GM21390 (cell line): ENCODE measurements at regions not wholly inside any gene's neighbourhood (a gene's known extent, or its start where the extent isn't known, plus 50 kb on each side); places are given as distances from the start of the nearest gene placed in this dataset.
A peak's percentile ranks its signal among the peaks of the same experiment; 100 is the strongest.

Source experiments
- ATAC-seq: cut with Tn5 transposase; IDR thresholded peaks from one replicate; pipeline ENCODE4 v1.9.1; 2021; ENCODE audit not compliant: unreplicated experiment

DNA sequence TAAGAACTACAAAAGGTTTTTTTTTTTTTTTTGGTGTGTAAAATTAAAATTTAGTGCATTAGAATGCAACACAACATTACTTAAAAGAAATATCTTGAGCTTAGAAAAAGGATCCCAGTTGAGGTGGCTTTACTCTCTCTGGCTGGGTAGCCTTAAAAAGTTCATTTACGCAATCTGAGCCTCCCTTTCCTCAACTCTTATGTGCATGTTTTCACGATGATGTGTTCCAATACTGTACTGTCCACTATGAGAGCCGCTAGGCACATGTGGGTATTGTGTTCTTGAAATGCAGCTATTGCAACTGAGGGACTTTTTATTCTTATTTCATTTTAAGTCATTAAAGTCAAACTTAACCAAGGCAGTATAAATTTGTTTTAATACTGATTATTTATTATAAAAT lies 460.9 kb upstream of the SYT1 start:
- ATAC-seq = no peak

DNA sequence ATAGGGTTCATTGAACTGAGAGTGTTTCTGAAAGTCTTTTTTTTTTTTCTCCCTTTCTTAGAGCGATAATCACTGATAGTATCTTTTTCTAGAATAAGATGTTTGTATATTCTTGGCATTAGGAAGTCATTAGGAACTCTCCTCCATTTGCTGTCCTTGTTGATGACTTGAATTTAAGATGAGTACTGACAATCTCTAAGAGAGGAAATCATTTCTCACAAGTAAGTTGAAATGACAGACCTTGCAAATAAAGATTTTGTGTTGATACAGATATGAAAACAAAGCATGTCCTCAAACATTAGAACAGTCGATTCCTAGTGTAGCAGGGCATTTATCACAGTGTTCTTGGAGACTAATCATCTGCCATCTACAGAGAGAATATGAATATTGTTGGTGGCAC lies 458.4 kb upstream of the SYT1 start:
- ATAC-seq = no peak

DNA sequence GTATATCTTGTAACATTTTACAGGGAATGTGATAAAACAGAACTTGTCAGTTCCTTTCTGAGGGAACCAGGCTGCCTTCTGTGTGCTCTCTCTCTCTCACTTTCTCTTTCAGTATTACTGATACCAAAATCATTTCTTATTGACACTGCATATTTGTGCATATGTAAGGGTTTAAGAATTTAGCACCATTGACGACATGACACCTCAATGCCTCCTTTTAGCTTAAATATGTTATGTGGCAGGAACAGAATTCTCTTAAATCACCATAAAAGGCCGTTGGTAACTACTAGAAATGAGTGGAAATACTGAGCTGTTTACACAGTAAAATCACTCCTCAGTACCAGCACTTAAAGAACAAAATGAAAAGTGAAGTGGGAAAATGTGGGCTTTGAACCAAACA lies 457.7 kb upstream of the SYT1 start:
- ATAC-seq = peak; percentile 92

DNA sequence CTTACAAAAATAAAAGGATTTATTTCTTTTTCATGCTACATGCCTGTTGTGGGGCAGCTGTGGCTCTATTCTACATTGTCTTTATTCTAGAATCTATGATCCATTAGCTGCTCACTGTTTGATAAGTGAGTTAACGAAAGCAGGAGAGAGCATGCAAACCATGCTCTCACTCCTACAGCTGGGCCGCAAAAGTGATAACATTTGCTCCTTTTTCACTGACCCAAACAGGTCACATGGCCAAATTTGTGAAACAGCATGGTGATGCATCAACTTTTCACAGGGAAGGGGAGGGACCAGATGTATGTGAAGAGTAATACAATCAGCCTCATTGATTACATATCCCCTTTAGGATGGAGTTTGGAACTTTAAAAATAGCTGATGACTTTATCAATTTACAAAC lies 456.9 kb upstream of the SYT1 start:
- no peak for ATAC-seq

DNA sequence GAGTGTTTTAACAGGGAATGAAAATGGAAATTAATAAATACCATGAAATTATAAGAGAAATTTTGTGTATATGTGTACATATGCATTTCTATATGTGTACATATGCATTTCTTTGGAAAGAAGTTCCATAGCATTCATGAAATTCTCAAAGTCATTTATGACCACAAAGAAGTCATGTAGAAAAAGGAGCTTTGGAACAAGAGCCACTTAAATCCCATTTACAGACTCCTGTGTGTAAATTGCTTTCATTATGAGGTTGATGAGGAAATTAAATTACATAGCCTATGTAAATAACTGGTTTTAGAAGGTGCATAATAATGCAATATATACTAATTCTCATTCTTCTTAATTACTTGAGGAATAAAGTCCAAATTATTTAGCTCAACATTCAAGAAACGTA lies 450.5 kb upstream of the SYT1 start:
- no peak for ATAC-seq

DNA sequence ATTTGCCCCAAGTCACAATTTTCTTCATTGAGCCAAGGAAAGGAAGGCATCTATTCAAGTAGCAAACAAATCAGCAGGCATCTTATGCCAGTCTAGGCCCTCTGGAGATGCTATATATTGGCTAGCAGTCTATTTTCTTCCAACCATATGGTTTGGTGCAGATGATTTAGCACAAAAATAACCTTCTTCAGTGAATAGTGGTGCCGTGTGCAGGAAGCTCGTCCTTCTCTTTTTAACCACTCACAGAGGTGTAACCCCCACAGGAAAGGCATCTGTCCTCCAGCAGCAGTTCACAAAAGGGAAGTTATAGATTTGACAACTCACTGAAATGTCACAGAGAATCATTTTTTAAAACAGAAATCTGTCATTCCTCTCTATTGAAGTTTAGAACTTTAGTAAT lies 445.7 kb upstream of the SYT1 start:
- ATAC-seq = peak; percentile 82

DNA sequence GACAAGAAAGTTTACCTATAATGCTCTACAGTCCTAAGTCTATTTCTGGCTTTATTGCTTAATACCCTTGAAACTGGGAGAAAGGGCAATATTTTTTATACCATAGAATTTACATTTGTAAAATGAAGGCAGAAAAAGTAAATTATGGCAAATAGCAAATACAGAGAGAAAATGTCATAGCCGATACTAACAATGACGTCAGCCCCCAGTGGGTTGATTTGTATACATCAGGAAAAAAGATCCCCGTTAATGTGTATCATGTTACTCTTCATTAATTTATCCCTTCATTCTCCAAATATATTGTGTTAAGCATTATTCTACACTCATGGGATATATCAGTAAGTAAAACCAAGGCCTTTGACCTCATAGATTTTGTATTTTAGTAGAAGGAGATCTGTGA lies 445.1 kb upstream of the SYT1 start:
- no peak for ATAC-seq

DNA sequence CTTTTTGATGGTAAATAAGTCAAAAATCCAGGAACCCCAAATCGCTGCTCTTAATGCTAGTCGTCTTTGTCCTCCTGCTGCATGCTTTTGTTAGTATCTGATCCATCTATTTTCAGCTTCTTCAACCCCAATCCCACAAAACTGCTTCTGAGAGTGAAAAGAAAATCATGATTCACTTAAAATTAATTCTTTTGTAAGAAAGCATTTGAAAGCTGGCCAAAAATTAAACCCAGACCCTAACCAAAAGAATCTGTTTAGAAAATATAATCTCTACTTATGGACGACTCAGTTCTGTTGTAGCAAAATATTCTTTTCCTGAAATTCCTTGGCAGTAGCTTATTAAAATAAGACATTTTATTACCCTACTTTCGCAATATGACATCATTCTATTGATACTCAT lies 443.6 kb upstream of the SYT1 start:
- ATAC-seq = no peak

DNA sequence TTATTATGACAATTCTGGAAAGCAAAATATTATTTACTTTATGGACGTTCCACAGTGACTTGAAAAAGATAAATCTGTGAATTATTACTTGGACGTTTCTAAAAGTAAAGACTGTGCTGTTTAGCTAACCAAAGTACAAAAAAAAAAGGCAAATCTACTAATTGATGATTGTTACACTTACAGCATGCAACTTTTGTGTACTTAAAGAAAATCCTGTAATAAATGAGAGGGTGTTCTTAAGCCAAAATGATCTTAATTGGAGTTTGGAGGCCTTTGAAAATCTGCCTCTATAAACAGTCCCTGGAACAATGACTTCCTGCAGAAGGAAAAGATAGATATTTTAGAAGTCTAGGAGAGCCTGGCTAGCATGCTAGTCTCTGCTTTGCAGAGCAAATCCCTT lies 434.0 kb upstream of the SYT1 start:
- no peak for ATAC-seq

DNA sequence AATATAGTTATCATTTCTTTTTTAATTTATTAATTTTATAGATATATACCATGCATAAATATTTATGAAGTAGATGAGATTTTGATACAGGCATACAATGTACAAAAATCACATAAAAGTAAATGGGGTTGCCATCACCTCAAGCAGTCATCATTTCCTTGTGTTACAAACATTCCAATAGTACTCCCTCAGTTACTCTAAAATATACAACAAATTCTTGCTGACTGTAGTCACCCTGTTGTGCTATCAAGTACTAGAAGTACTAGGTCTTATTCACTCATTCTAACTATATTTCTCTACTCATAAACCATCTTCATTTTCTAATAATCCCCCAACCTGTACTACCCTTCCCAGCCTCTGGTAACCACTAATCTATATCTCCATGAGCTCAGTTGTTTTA lies 432.6 kb upstream of the SYT1 start:
- no peak for ATAC-seq

DNA sequence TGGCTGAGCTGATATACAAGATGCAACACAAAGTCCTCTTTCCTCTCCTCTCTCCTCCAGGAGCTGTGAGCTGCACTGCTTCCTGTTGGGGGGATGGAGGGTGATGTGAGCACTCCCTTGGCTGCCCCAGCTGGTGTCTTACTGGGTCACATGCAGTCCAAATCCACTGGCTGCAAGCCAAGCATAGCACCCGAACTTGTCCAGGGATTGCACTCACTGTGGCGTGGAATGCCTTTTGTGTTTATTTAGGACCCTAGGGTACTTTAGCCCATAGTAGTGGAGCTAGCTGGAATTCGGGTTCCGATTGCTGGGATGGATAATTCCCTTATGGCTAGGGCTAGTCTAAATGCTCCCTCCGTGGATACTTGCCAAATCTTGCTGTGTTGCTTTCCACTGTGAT lies 424.9 kb upstream of the SYT1 start:
- ATAC-seq = no peak

DNA sequence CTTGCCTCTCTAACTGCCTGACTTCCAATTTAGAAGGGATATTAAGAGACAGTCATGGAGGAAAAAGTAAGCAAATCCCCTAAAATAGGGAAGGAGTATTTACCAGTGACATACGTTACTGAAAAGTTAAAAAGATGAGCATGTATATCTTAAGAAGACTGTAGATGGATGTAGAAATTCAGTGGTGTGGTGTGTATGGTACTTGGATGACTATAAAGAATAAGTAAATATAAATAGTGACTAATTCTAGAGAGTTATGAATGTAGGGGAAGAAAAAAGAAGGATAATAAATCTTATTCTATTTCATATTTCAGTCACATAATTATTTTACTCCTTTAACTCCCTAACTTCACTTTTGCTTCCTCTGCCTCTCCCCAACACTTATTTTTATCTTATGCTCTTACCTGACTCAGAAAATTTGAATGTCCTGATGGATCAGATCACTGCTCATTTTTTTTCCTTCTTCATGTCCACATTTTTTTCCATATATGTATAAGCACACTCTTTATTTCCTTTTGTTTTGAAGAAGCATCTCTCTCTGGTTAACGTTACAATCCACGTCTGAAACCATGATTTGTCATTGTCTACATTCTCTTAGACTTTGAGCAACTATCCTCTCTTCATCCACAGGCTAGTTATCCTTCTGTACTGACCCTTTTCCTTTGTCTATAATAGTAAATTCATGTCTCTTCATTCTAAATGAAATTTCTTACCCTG lies 422.7 kb upstream of the SYT1 start:
- ATAC-seq = no peak

DNA sequence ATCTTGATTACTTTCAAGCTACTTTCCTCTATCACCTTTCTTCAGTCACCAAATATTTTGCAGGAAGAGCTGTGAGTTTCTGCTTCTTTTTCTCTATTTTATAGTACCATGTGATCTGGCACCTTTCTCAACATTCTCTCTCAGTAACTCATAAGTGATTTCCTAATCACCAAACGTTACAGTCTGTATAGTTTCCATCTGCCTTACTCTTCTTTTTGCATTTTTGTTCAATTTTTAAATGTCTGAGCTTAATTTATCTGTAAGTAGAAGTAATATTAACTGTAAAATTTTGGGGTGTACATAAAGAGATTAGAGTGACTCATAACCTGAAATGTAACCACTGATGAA lies 422.1 kb upstream of the SYT1 start:
- no peak for ATAC-seq

DNA sequence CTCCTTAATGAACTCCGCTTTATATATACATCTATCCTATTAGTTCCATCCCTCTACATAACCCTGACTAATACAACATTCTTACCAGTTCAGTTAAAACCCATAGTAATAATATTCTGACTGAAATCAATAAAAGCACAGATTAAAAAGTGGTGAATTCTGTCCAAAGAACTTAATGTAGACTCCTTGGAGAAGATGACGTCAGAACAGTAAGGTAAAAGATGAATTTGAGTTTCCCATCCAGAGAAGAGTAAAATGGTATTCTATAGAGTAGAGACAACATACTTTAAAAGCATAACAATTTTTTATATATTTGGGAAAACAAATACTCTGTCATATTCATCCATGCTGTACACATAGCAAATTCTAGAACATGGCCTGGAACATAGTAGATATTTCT lies 418.0 kb upstream of the SYT1 start:
- ATAC-seq = no peak

DNA sequence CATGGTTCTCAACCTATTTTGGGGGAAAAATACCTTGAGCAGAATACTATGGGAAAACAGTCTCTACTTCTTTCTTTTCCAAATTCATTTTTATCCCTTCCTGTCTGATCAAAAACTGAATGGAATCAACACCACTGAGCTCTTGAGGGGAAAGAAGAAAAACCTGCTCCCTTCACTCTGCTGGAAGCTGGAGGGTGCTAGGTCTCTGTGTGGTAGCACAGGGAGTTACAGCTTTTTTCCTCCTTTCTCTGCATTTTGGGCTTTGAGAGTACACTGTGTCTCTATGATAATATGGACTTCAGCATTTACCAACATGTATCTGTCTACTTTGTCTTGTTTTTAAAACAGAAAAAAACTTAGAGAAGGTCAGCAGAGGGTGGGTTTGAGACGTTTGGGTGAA lies 417.2 kb upstream of the SYT1 start:
- ATAC-seq = no peak

DNA sequence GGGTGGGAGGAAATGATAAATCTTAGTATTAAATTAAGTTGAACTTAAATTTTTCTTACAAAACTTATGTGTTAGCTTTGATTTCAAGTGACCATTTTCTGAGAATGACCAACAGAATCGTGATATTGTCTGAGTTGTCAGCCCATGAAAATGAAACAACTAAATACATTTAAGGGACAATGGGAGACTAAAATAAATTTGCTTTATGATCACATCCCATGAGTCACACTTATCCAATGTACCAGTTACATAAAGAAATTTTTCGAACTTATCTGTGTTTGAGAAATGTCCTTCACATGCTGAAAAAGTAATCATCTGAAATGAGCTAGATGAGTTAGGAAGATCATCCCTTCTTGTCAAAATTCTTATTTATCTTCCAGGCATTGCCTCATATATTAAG lies 415.9 kb upstream of the SYT1 start:
- ATAC-seq = no peak

DNA sequence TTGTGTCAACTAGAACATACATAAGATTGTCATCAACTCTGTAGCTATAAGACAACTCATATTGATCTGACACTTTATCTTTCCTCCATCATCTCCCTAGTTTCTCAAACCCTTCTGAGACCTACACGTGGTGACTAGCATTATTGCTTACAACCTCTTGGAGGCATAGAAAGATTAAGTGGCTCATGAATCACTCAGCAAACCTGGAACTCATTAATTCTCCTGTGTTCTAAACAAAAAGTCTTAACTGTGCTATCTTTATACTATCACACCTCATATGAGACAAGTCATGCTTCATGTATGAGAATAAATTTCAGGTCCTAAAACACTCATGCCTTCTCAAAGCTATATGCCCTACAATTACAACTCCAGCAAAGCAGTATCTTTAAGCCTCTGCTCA lies 408.6 kb upstream of the SYT1 start:
- no peak for ATAC-seq

DNA sequence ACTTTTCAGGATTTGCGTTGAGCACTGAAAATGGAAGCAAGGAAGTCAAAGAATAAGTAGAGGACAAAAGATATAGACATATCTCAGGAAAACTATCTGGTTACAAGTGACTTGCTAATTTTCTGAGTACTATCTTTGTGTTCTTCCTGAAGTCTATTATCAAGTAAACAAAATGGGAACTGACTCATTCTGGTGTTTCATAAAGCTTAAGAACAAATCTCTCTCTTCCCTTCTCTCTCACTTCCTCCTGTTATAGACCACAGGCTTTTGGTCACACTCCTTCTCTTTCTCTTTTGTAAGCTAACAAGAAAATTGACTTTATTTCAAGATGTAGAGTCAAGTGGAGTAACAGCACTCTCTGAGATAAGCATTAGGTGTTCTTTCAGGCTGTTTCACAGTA lies 406.6 kb upstream of the SYT1 start:
- ATAC-seq = peak; percentile 100

DNA sequence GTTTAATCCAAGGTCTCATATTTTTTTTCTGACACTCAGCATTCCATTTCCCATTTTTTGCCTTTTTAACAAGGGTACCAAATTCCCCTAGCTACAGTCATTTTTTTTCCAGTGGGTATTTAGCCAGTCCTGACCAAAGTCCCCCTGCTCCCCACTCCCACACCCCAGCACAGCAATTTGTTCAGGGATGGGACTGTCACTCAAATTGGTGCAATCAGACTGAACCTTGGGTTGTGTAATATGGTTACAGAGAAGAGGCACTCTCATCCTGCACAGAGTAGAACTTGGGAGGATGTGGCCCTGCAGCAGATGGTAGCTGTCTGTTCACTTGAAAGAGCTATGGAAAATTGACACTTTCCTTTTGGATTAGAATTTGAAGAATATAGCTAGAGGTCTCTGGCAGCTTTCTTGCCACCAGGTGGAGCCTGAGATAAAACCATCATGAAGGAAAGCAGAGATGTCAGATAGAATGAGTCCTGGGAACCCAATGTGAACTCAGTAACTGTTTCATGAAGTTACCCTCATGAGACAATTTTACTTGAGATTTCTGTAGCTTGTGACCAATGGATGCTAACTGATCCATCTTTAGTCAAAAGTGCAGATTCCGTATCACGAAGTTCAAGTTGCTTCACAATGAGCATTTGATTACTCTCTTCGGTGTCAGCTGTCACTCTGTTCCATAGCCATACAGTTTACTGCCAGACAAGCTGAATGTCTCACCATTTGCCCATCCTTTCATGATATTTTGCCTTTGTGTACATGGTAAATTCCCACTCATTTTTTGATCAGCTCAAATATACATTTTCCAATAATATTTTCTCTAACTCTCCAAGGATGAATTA lies 394.0 kb upstream of the SYT1 start:
- no peak for ATAC-seq

DNA sequence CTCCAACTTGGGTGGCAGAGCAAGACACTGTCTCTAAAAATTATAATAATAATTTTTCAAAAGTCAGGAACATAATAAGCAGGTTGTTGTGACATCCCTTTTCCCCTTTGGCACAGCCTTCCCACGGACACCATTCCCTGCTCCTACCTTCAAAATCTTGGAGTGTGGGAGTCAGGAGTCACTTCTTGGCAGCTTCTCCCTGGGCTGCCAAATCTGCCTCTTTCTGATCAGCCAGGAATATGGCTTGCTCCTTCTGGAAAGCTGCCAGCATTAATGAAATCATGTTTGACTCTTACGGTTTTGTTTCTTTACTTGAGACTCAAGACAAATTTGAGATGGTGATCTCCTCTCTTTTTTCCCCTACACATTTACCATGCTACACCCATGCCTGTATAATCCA lies 391.4 kb upstream of the SYT1 start:
- no peak for ATAC-seq

DNA sequence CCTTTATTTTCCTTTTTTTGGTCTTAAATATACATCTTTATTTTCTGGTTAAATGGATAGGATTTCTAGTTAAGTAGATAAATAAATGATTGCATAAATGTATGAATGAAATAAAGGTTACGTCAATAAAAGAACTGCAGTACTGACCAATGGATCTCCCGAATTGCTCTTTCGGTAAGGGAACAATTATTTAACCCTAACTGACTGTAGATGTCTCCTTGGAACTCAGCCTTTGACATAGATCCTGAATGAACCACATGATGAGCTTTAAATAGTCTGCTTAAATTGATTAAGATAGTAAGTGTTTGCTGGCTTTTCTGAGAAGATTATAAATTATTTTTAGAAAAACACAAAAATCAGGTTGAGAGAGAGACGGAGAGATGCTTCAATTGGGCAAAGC lies 391.0 kb upstream of the SYT1 start:
- ATAC-seq = no peak

DNA sequence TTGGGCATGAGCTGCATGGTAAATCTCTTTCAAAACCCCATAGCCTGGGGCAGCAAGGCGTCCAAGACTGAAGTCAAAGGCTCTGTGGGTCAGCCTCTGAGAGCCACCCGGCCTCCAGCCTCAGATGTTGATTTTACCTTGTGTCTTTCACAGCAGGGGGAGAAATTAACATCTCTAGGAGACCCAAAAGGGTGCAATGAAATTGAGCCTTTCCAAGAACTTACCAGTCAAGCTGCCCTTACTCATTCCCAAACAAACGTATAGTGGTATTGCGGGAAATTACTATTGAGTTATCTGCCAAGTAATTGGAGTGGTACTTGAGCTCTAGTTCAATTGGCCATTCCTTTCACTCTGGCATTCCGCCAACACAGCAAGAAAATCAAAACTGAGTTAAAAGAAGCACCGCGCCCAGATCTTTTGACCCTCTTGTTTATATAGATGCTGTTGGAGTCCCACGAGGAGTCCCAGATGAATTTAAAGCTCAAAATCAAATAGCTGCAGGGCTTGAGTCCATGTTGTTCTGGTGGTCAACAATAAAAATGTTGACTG lies 380.7 kb upstream of the SYT1 start:
- ATAC-seq = no peak

DNA sequence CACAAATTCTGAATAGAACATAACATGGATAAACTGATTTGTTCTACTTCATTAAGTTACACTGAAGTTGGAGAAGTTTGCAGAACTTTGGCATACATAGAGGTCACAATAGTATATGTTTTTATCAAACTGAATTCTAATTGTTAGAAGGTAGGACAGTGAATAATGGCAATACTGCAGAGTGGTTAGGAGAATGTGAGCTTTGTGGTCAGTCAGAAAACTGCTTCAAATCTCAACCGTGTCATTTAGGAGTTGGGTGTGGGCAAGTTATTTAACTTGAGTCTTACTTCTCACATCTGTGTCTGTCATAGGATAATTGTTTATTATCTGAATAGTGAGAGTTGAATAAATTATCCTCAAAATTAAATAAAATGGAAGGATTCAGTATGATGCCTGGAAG lies 374.6 kb upstream of the SYT1 start:
- no peak for ATAC-seq
